Activated naive CD4-positive, alpha-beta T cell treated with anti-CD3 and anti-CD28 coated beads, Interleukin-2, amount 10 ng/mL, durations not matched to agents 7 days and 5 days (primary cell): ENCODE measurements at regions not wholly inside any gene's neighbourhood (a gene's known extent, or its start where the extent isn't known, plus 50 kb on each side); places are given as distances from the start of the nearest gene placed in this dataset.
"Not testable (repeated sequence)": the region's sequence is repeated elsewhere in the genome, so short reads cannot be mapped to it uniquely, and the experiment has no call there.

Source experiments
- CTCF ChIA-PET: fragments of 350-600 bp; sonication (Branson Sonifier 250); formaldehyde crosslinking; loops from one replicate; lab custom pipeline; 2021; ENCODE audit warnings: antibody characterized with exemption; lab: Charles Lee
- DNase-seq: peaks from one replicate; pipeline ENCODE4 v3.0.0-alpha.2; 2020
- H3K27ac Mint-ChIP-seq: one replicate; pipeline ENCODE4 v1.8.0; 2021; ENCODE audit warnings: mild to moderate bottlenecking, moderate library complexity, mixed read lengths
- H3K27me3 Mint-ChIP-seq: one replicate; pipeline ENCODE4 v1.8.0; 2021; ENCODE audit warnings: mild to moderate bottlenecking, mixed read lengths
- H3K36me3 Mint-ChIP-seq: one replicate; pipeline ENCODE4 v1.8.0; 2021; ENCODE audit warnings: mixed read lengths
- H3K4me1 Mint-ChIP-seq: one replicate; pipeline ENCODE4 v1.8.0; 2021; ENCODE audit warnings: mixed read lengths
- H3K4me3 Mint-ChIP-seq: one replicate; pipeline ENCODE4 v1.8.0; 2021; ENCODE audit warnings: mild to moderate bottlenecking, moderate library complexity, mixed read lengths
- H3K9me3 Mint-ChIP-seq: one replicate; pipeline ENCODE4 v1.8.0; 2021; ENCODE audit warnings: mixed read lengths

DNA sequence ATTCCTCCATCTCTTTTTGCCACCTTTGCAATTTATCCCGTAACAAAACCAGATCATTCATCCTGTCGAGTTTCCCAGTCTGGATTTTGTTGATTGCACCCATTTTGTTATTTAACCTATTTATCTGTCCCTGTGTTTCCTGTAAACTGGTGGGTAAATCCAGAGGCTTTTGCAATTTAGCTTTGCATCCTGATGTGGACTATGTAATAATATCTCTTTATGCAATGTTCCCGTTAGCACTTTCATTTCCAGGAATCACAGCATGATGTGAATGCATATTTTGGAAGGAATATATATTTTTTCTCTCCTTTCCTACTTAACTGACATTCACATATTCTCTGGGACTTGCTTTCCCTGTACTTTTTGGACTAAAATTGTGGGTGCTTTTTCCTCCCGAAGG lies 240.3 kb upstream of the GAS1 start:
- no peak overlapping the region for H3K27ac Mint-ChIP-seq
- H3K4me3 Mint-ChIP-seq = no peak overlapping the region
- no peak for DNase-seq
- H3K9me3 Mint-ChIP-seq = no peaks in the 10 kb centered on the region
- no peaks in the 10 kb centered on the region for H3K27me3 Mint-ChIP-seq
- H3K36me3 Mint-ChIP-seq = no peaks in the 10 kb centered on the region
- no peaks in the 10 kb centered on the region for H3K4me1 Mint-ChIP-seq
- CTCF ChIA-PET = interaction anchor here (0.7 kb wide), 1 partner anchor 1018 kb away, joined by 3 read pairs; no protein-coding TSS in a partner anchor

GRCh38 chr9:87189006-87189405 lies 241.7 kb upstream of the GAS1 start:
- Mint-ChIP-seq H3K27me3 (no peaks in the 10 kb centered on the region), H3K4me1 (no peaks in the 10 kb centered on the region), H3K27ac (no peak overlapping the region), H3K36me3 (no peaks in the 10 kb centered on the region), H3K9me3 (no peaks in the 10 kb centered on the region), H3K4me3 (no peak overlapping the region)
- no peak for DNase-seq
- CTCF ChIA-PET = no interaction called here

DNA sequence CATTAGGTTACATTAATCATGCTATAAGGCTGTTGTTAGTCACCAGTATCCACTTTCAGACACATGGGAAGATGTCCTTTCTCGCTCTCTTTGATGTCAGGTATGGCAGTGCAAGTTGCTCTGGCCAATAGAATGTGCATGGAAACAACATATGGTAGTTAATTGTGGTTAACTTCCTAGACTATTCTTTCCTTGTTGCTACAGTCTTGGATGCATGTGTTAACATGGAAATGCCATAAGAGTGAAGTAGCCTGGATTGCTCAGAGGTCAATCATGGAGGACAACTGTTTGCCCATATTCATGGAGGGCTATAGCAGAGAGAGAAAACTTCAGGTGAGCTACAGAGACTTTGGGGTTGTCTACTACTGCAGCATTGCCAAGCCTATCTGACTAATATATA lies 245.8 kb upstream of the GAS1 start:
- DNase-seq = no peak
- CTCF ChIA-PET = no interaction called here
- peaks cover 4% of the 10 kb centered on the region for H3K4me1 Mint-ChIP-seq
- H3K36me3 Mint-ChIP-seq = no peaks in the 10 kb centered on the region
- H3K27ac Mint-ChIP-seq = no peak overlapping the region
- no peaks in the 10 kb centered on the region for H3K9me3 Mint-ChIP-seq
- H3K27me3 Mint-ChIP-seq = peaks cover 9% of the 10 kb centered on the region
- no peak overlapping the region for H3K4me3 Mint-ChIP-seq

DNA sequence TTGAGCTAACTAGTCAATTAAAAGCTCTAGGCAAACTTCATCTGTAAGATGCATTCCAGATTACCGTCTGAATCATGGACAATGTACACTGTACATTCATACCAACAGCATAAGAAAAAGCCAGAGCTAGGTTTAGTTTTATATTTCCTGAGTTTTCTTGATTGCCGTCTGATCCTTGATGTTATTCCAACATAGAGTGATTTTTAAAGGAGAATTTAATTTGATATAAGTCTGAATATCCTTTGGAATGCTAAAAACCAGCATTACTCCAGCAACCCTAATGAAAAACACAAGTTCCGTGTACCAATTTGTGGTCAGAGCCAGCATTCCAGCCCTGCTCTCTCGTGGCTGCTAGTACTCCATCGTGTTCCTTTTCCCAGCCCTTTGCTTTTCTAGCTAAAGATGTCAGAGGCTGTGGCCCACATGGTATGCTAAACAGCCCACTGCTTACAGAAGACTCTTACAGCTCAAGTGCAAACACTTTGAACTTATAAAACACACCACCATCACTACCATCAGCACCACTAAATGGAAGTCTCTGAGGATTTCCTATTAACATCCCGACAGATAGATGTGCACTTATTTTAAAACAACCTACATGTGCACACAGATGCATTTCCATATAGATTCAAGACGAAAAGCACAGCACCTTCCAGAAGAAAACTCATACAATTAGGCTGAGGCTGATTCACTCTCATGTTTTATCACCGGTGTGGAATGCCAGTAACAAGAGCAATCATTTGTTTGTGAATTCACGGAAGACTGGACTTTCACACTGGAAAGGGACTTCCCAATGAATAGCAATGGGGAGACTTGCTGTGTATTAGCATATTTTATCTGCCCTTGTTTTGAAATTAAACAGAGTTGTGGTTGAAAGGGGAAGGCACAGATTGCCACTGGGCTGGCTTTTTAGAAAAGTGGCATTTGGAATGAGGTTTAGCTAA lies 246.9 kb upstream of the GAS1 start:
- Mint-ChIP-seq H3K4me3 (no peak overlapping the region), H3K4me1 (peaks cover 4% of the 10 kb centered on the region), H3K36me3 (no peaks in the 10 kb centered on the region), H3K9me3 (no peaks in the 10 kb centered on the region), H3K27ac (no peak overlapping the region), H3K27me3 (peaks cover 12% of the 10 kb centered on the region)
- no peak for DNase-seq
- CTCF ChIA-PET = no interaction called here

GRCh38 chr9:87195306-87195705 lies 248.0 kb upstream of the GAS1 start:
- H3K36me3 Mint-ChIP-seq = no peaks in the 10 kb centered on the region
- no peaks in the 10 kb centered on the region for H3K9me3 Mint-ChIP-seq
- no peak overlapping the region for H3K27ac Mint-ChIP-seq
- CTCF ChIA-PET = no interaction called here
- H3K27me3 Mint-ChIP-seq = peaks cover 12% of the 10 kb centered on the region
- peaks cover 4% of the 10 kb centered on the region for H3K4me1 Mint-ChIP-seq
- DNase-seq = no peak
- no peak overlapping the region for H3K4me3 Mint-ChIP-seq

DNA sequence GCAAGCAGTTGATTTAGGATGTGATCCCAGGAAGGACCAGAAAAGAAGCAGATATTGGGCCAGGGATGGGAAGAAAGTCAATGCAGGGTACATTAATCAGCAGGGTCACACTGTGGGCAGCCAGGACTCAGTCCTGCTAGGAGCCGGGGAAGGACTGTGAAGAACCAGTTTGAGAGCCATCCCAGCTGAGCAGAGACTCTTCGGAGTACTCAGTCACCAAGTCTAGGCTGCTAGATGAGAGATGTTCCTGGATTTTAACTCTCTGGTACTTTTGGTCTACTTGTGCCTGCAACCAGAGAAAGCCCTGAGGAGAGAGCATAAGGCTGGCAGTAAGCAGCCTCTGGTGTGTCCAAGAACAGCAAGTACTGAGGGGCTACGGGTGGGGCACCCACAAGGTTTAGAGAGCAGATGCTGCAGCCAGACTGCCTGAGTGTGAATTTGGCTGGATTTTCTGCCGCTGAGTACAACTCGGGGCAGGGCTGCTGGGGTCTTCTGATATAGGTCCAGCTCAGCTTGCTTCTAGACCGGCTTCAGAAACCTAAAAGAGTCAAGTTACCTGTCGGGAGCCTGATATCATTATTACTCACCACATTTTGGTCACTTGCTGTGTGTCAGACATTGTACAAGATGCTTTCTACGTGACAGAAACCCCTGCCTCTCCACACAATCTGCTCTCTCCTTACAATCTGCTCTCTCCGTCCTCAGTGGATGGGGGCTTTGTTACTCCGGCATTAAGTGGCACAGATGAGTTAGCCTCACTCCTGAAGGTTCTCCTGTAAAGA lies 250.2 kb upstream of the GAS1 start:
- Mint-ChIP-seq H3K9me3 (no peaks in the 10 kb centered on the region), H3K36me3 (no peaks in the 10 kb centered on the region), H3K27ac (no peak overlapping the region), H3K4me3 (no peak overlapping the region), H3K27me3 (peaks cover 12% of the 10 kb centered on the region), H3K4me1 (peaks cover 4% of the 10 kb centered on the region)
- DNase-seq = no peak
- CTCF ChIA-PET = no interaction called here

- Mint-ChIP-seq H3K9me3 (no peaks in the 10 kb centered on the region), H3K4me1 (peaks cover 4% of the 10 kb centered on the region), H3K36me3 (no peaks in the 10 kb centered on the region), H3K4me3 (no peak overlapping the region), H3K27ac (no peak overlapping the region), H3K27me3 (peaks cover 12% of the 10 kb centered on the region)
- no peak for DNase-seq
- CTCF ChIA-PET = no interaction called here
Observed at GRCh38 chr9:87198716-87199115, 251.4 kb upstream of the GAS1 start.

DNA sequence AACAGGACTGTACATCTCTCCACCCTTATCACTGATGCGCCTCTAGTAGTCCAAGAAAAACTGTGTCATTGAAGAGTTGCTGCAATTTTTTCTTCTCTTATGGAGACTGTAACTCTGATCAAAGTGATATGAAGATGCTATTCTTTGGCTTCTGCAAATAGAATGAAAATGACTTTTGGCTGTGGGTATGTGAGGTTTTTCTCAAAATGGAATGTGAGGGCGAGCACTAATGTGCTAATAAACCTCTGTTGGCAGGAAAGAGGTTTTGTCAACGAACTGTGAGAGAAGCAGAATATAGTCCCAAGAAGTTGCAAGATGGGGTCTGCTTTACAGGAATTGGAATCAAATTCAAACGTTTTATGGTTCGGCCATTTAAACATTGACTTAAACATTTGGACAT lies 252.0 kb upstream of the GAS1 start:
- Mint-ChIP-seq H3K27me3 (peaks cover 12% of the 10 kb centered on the region), H3K36me3 (no peaks in the 10 kb centered on the region), H3K9me3 (no peaks in the 10 kb centered on the region), H3K4me1 (peaks cover 4% of the 10 kb centered on the region), H3K27ac (no peak overlapping the region), H3K4me3 (no peak overlapping the region)
- CTCF ChIA-PET = no interaction called here
- DNase-seq = no peak

- DNase-seq = no peak
- H3K4me3 Mint-ChIP-seq = no peak overlapping the region
- H3K4me1 Mint-ChIP-seq = peaks cover 4% of the 10 kb centered on the region
- H3K36me3 Mint-ChIP-seq = no peaks in the 10 kb centered on the region
- CTCF ChIA-PET = no interaction called here
- H3K27me3 Mint-ChIP-seq = peaks cover 12% of the 10 kb centered on the region
- no peaks in the 10 kb centered on the region for H3K9me3 Mint-ChIP-seq
- no peak overlapping the region for H3K27ac Mint-ChIP-seq
Observed at GRCh38 chr9:87199782-87200181, 252.5 kb upstream of the GAS1 start.

GRCh38 chr9:87201351-87201751 lies 254.0 kb upstream of the GAS1 start:
- CTCF ChIA-PET = no interaction called here
- Mint-ChIP-seq H3K4me3 (no peak overlapping the region), H3K27me3 (peaks cover 7% of the 10 kb centered on the region), H3K4me1 (peaks cover 2% of the 10 kb centered on the region), H3K36me3 (no peaks in the 10 kb centered on the region), H3K27ac (no peak overlapping the region), H3K9me3 (no peaks in the 10 kb centered on the region)
- no peak for DNase-seq

DNA sequence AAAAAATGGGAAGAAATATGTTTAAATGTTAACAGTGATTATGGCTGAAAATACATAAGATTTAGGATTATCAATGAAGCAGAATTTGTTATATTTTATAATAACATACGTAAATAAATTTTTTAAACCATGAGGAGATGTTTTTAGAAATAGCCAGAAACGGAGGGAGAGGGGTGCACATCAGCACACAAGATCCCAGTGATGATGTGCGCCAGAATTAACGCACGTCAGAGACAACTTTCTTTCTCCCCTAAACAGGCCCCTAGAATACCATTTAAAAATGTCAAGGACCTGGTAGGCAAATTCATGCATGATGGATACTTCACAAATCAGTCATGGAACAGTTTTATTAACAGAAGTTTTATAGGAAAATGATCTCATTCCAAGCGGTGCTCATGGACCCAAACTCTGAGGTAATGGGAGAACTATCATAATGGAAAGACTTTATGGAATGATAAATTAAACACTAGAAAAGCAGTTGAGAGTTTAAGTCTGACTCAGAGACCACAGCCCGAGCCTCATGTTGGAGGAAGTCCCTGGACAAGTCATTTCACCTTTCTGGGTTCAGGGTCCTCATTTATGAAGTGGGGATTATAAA lies 258.9 kb upstream of the GAS1 start:
- Mint-ChIP-seq H3K4me3 (no peak overlapping the region), H3K4me1 (no peaks in the 10 kb centered on the region), H3K9me3 (no peaks in the 10 kb centered on the region), H3K27ac (no peak overlapping the region), H3K27me3 (no peaks in the 10 kb centered on the region), H3K36me3 (no peaks in the 10 kb centered on the region)
- no peak for DNase-seq
- CTCF ChIA-PET = no interaction called here

DNA sequence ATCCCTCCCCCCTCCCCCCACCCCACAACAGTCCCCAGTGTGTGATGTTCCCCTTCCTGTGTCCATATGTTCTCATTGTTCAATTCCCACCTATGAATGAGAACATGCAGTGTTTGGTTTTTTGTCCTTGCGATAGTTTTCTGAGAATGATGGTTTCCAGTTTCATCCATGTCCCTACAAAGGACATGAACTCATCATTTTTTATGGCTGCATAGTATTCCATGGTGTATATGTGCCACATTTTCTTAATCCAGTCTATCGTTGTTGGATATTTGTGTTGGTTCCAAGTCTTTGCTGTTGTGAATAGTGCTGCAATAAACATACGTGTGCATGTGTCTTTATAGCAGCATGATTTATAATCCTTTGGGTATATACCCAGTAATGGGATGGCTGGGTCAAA lies 263.4 kb upstream of the GAS1 start:
- H3K27me3 Mint-ChIP-seq, H3K9me3 Mint-ChIP-seq, H3K27ac Mint-ChIP-seq, DNase-seq, H3K36me3 Mint-ChIP-seq, CTCF ChIA-PET, H3K4me1 Mint-ChIP-seq, H3K4me3 Mint-ChIP-seq: not testable (repeated sequence)

DNA sequence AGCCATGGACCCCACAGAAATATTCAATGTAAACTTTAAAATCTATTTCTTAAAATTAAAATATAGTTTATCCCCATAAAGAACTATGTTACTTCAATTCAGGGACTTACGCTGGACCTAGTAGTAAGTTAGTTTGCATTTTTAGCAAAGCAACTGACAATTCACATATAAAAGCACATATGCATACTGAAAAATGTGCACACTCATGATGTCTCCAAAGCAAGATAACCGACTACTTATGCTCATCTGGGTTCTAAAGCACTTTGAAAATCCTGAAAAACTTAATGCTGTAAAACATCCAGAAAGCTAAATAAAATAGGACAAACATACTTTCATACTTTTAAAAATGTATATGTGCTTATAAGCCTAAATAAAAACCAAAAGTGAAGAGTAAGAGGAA lies 264.4 kb upstream of the GAS1 start:
- no peak overlapping the region for H3K27ac Mint-ChIP-seq
- no peaks in the 10 kb centered on the region for H3K27me3 Mint-ChIP-seq
- no peaks in the 10 kb centered on the region for H3K9me3 Mint-ChIP-seq
- DNase-seq = no peak
- H3K4me1 Mint-ChIP-seq = no peaks in the 10 kb centered on the region
- H3K4me3 Mint-ChIP-seq = no peak overlapping the region
- CTCF ChIA-PET = no interaction called here
- H3K36me3 Mint-ChIP-seq = no peaks in the 10 kb centered on the region

DNA sequence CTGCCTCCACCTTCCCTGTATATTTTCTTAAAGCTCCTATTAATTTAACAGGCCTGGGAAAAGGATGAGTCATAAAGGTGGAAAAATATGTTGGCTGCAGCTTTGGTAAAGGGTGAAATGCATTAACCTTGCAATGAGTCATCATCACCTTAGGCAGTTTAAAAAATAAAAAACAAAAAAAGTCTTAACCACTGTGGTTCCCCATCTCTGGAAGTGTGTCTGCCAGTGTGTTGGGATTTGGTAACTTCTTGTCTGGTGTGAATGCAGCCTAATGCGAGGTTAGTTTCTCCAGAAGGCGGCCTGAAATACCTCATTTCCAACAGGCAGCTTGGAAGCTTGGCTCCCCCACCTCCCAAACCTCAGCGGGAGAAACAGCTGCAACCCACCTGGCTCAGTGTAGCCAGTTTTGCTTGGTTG lies 265.3 kb upstream of the GAS1 start:
- no peaks in the 10 kb centered on the region for H3K27me3 Mint-ChIP-seq
- no peak overlapping the region for H3K27ac Mint-ChIP-seq
- CTCF ChIA-PET = no interaction called here
- H3K4me1 Mint-ChIP-seq = no peaks in the 10 kb centered on the region
- no peaks in the 10 kb centered on the region for H3K36me3 Mint-ChIP-seq
- no peak for DNase-seq
- H3K4me3 Mint-ChIP-seq = no peak overlapping the region
- no peaks in the 10 kb centered on the region for H3K9me3 Mint-ChIP-seq
